ENCODE measurements at regions not wholly inside any gene's neighbourhood (a gene's known extent, or its start where the extent isn't known, plus 50 kb on each side); places are given as distances from the start of the nearest gene placed in this dataset.

DNA sequence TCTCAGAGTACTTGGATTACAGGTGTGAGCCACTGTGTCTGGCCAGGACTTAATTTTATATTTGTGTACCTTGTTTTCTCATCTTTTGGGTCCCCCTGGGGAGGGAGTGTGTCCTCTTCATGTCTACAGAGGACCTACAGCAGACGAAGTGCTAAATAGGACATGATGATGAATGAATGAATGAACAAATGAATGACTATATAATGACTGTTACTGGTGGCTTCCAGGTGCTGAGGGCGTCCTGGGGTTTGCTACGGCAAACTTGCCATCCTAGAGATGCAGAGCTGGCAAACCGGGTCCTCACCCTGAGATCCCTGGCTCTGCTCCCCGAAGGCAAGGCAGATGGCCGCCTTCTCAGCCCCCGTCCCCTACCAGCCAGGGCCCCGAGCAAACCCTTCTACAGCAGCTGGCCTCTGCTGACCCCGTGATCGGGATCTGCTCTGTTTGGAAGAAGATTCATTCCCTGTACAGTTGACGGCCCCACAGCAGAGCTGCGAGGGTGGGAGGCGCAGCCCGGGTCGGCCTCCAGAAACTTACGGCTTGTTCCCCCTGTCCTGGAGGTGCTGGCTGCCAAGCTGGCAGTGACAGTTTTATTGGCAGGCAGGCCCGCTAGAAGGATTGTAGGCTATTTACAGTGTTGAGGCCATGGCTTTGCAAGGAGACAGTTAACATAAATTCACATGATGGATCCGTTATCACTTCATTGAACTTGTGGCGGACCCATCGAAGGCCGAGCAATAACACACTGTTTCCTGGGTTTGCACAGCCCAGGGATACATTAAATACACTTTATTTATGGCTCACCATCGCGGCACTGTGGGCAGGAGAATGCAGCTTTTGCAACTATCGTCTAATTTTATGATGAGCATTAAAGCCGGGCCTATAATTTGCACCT is 197.7 kb upstream of the GSE1 start:
- no peak for DNase-seq

DNA sequence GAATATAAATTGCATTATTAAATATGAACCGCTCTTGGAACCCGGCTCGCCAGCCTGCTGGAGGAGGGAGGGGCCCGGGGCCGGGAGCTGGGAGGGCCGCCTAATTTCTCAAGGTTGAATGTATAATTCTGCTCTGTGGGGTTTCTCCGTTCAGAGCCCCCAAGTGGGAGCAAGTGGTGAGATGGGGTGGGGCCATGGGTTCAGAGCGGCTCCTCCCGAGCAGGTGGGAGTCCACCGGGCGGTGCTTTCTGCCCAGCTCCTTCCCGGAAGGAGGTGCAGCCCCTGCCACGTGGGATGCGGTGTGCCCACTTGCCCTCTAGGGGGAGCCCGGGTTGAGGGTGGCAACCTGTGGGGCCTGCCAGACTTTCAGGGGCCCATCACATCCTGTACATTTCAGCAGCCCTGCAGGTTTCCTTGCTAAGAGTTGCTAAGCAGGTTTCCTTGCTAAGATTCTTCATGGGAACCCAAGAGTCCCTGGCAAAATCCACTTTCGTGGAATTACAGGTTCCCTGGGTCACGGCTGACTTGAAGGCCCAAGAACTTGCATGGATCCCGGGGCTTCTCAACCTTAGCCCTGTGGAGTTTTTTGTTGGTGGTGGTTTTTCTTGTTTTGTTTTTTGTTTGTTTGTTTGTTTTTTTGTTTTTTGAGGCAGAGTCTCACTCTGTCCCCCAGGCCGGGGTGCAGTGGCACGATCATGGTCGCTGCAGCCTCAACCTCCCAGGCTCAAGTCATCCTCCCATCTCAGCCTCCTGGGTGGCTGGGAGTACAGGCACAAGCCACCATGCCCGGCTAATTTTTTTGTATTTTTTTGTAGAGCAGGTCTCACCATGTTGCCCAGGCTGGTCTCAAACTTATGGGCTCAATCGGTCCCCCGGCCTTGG is 196.7 kb upstream of the GSE1 start:
- DNase-seq = no peak

DNA sequence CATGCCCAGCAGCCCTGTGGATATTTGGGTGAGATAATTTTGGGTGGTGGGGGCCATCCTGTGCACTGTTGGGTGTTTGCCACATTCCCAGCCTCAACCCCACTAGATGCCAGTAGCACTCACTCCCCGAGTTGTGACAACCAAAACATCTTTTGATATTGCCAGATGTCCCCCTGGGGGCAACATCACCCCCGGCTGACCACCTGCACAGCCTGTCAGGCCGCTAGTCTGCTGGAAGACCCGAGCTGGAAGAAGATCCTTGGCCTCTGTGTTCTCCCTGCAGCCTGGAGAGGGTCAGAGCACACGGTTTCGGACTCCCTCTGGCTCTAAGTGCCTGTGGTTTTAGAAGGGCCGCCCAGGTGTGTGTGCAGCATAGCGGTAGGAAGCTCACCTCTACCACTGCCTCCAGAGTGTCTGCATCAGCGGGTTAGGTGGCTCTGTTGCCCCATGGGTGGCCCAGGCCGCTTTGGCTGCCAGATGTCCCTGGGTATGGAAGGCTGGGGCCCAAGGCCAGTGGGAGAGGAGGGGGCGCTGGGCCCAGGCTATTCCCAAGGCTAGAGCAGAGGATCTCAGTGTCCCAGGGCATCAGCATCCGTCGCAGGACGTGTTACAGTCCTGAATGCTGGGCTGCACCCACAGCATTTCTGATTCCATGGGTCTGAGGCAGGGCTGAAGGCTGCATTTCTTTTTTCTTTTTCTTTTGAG is 195.8 kb upstream of the GSE1 start:
- no peak for DNase-seq

DNA sequence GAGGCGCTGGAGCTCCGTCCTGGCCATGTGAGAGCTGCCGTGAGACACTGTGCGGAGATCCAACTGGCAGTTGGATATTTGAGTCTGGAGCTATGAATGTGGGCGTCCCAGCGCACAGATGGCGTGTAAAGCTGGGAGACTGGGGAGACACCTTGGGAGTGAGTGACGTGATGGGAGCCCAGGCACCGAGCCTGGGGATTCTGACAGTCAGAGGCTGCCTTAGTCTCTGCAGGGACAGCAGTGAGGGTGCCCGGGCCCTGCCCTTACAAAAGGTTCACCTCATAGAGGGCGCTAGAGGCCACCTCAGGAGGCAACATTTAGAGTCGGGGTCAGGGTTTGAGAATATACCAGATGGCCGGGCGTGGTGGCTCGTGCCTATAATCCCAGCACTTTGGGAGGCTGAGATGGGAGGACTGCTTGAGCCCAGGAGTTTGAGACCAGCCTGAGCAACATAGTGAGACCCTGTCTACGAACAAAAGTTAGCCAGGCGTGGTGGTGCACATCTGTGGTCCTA is 194.1 kb upstream of the GSE1 start:
- no peak for DNase-seq

DNA sequence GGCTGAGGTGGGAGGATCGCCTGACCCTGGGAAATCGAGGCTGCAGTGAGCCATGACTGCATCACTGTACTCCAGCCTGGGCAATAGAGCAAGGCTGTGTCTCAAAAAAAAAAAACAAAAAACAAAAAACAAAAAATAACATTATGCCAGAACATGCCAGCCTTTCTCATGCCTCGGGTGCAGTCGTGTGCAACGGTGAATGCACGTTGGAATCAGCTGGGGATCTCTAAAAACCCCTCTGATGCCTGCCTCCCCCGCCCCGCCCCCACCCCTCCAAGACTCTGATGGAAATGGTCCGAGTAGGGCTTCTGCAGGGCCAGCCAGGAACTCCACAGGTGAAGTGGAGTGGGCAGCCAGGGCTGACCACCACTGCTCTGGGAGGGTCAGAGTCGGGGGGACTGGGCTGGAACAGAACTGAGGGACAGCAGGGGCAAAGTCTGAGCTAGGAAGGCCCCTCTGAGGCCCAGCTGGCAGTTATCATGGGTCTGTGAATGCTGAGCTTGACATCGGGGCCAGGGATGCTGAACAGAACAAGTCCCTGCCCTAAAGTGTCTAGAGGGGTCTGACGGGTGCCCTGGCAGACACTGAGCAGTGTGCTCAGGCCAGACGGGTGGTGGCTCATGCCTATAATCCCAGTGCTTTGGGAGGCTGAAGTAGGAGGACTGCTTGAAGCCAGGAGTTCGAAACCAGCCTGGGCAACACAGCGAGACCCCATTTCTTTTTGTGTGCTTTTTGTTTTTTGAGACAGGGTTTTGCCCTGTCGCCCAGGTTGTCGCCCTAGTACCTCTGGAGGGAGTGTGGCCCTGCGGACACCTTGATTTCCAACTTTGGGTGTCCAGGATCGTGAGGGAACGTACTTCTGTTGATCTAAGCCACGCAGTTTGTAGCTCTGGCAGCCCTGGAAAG is 193.4 kb upstream of the GSE1 start:
- no peak for DNase-seq

DNA sequence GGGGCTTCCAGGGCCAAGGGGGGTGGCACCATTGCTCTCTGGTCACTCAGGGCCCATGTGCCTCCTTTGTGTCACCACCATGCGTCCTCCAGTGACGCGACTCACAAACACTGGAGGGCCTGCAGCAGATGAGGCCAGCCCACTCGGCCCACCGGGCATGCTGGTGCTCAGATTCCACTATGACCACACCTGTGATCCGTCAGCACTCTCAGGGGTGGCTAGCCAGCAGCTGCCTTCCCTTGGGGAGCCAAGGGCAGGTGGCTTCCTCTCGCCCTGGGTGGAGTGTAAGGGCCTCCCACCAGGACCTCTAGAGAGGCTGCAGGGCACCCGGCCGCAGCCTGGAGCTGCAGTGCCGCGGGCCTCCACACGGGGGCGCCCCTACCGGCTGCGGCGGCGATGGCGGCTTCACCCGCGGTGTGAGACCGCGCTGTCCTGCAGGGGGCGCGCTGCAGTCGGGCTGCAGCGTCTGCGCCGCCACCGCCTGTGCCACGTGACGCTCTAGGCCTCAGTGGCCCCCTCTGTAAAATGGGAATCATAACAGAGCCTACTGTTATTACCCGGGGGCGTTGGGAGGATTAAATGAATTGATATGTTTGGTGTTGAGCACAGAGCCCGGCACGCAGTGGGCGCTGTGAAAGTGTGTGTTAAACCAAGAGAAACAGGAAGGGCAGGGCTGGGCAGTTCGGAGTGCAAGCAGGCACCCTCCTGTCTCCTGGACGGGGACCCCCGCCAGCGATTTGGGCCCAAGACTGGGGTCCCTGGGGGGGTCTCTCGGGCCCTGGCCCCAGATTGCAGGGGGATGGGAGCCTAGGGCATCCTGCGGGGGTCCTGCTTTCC is 192.4 kb upstream of the GSE1 start:
- peak in 1 of 2 experiments; percentile 44 for DNase-seq

DNA sequence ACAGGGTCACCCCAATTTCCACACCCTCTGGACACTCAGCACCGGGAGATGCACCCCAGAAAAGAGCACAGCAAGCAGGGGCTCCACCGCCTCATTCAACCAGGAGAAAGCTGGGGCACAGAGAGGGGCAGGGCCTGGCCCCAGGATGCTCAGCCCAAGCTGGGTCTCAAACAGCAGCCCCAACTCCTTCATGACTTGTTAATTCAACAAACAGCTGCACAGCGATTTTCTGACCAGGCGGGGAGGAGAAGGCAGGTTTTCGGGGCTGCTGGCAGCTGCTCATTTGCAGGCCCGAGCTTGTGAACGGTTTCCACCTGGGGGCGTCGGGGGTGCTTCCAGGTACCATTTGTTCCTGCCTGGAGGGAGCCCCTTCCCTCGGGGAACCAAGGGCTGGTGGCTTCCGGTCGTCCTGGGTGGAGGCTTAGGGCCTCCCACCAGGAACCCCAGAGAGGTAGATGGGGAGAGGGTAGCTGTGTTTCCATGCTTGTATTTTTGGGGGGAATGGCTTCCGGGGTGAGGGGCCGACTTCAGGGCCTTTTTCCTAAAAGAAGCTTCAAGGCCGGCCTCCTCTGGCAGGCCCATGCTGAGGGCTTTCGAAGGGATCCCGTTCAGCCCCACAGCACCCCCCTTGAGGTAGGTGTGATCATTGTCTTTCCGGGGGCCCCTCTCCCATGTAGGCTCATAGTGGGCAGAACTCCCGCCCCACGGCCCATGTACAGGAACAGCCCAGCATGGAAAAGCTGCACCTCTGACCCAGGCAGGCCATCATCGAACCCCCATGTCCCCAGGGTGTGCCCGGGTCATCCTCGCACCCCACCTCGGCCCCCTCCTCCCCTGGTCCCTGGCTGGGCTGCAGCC is 191.6 kb upstream of the GSE1 start:
- no peak for DNase-seq

DNA sequence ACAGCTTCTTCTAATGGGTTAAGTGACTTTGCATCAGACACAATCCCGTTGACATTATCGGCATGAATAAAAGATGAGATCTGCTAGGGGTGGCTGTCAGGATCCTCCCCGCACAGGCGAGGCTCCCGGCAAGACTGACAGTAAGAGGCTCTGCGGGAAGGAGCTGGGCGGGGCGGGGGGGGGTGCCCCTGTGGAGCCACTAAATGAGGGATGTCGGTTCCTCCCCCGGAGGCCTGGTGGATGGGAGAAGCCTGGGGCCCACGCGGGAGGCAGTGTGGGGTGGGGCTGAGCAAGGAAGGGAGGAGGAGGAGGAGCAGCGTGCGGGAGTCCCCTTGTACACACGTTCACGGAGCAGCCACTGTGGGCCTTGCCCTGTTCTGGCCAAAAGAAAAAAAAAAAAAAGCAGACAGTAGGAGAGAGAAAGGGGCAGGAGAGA is 190.9 kb upstream of the GSE1 start:
- DNase-seq = peak in 1 of 2 experiments; percentile 40

DNA sequence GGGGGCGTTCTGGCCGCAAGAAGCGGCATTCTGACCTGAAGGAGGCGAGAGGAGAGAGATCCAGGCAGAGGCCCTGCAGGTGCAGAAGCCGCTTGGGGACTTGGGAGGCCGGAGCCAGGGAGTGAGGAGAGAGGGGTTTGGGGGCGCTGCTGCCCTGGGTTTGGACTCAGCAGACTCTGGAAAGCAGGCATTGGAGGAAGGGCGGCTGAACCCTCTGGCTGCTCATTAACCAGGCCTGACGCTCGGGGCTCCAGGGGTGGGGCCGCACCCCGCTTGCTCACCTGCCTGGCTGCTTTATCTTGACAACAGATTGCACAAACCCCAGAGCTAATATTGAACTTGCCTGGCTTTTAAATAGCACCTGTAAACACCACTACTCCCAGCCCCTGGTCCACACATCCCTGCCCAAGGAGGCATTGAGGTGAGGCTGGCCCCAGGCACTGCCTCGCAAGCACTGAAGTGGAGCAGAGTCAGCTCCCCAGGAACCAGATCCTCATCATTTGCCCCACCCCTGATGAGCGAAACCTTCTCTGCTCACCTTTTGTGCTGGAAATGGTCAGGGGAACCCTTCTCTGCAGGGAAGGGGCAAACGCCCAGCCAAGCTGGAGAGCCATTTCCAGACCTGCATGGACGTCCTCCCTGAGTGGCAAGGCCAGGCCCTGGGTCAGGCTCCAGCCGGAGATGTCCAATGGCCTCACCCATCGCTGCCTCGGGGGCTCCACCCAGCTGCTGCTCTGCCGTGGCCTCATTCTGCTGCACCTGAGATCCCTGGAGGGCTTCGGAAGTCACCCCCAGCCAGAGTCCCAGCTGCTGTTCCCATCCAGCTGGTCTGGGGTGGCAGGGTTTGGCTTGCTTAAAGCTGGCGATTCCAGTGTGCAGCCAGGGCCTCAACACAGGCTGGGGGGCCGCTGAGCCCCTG is 190.2 kb upstream of the GSE1 start:
- no peak for DNase-seq

DNA sequence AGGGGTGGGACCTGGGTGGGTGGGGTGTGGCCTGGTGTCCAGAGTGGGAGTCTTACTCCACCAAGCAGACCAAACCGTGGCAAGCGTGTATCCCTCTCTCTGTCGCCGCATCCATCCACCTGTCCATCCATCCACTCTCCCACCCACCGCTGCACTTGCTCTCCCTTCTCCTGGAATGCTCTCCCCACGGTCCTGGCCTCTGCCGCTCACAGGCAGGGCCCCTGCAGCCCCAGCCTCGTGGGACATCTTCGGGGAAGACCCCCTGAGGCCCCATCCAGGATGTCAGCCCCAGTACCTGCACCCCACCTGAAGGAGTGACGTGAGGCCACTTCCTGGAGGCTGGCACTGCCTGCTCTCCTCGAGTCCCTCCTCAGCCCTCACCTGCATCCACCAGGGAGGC is 189.5 kb upstream of the GSE1 start:
- no peak for DNase-seq

DNA sequence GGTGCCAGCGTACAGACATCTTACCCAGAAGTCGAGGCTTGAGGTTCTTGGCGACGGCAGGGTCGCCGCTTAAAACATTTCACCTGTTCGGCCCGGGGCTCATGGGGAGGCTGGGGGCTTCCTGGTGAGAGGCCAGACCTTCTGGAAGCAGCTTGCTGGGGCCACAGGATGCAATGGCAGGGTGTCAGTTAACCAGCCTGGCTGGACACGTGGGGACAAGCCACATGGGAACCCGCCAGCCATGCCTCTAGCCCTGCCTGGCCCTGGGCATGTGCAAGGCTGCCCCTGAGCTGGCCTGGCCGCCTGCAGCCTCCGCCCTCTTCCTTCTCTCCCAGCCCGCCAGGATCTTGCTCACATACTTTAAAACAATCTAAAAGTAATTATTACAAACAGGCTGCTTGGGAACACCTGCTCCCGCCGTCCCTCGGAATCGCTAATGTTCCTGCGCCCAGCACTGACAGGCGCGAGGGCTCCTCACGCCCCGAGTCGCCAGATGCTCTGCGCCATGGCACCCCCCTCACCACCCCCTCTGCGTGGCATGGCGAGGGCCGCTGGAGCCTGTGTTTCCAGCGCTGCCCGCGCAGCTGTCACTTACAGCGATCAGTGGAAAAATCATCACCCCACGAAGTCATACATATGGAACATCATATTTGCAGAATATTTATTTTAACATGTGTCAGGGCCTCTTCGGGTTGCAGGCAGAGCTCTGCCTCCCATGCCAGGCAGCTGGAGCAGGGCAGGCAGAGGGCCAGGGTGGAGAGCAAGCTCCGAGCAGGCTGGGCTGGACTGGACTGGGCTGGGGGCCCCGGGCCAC is 188.7 kb upstream of the GSE1 start:
- no peak for DNase-seq

DNA sequence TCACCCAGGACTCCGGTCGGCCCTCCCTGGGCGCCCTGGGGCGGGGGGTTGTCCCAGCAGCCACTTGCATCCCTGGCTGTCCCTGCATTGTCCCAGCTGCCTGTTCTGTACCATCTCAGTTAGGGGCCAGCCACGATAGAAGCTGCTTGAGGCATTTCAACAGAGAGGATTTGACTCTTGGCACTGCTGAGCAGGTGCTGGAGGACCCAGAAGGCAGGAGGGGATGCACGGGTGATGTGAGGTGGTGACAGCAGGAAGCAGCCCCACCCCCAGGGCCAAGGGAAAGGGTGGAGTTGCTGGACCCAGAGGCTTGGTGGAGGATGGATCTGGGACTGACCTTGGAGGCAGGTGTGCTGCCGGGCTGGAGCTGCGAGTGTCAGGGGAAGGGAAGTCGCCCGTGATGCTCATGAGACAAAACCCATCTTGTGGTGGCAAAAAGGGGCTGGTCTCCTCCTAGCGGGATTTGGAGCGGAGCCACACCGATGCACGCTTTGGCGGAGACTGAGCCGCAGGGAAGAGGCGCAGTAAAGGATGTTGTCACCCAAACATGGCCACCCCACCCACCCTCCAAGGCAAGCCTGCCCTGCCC is 188.0 kb upstream of the GSE1 start:
- peak in 1 of 2 experiments; percentile 51 for DNase-seq

DNA sequence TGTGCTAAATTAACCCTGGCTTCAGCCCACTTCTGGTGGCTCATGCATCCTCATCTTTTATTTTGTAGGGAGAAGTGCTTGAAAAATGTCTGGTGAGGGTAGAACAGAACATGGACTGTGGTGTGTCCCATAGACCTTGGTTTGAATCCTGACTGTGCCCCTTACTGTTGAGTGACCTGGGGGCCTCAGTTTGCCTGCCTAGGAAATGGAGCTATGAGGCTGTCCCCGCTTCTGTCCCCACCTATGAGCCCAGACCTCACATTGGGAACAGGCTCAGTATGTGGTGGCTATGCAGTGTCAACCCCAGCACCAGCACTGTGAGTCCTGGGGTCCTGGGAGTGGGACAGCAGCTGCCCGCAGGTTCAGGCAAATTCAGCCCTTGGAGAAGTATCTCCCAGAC is 186.3 kb upstream of the GSE1 start:
- no peak for DNase-seq

DNA sequence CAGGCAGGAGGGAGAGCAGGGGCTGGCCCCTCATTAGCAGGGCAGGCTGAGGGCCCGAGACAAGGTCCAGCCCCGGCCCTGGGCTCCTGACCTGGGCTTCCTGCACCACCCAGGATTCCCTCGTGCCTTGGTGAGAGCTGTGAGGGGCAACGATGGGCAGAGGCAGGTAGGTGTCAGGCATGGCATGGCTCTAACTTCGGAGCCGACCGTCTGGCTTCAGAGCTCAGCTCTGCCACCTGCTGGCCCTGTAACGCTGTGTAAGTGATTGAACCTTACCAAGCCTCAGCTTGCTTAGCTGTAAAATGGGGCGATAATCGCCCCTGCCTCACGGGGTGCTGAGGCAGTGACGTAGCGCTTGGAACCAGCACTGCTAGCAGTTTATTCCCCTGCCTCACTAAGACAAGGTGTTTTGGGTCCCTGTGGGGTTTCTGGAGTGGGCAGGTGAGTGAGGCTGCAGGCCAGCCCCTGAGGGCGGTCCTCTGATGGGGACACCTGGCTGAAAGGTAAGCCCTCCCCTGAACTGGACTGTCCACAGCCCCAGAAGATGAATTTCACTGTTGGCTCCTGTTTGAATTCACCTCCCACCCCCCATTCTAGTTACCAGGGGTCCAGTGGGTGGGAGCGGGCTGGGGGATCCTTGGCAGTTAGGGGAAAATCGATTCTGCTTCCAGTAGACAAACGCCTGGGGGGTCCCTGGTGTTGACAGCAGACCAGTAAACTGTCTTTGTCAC is 184.8 kb upstream of the GSE1 start:
- DNase-seq = no peak

DNA sequence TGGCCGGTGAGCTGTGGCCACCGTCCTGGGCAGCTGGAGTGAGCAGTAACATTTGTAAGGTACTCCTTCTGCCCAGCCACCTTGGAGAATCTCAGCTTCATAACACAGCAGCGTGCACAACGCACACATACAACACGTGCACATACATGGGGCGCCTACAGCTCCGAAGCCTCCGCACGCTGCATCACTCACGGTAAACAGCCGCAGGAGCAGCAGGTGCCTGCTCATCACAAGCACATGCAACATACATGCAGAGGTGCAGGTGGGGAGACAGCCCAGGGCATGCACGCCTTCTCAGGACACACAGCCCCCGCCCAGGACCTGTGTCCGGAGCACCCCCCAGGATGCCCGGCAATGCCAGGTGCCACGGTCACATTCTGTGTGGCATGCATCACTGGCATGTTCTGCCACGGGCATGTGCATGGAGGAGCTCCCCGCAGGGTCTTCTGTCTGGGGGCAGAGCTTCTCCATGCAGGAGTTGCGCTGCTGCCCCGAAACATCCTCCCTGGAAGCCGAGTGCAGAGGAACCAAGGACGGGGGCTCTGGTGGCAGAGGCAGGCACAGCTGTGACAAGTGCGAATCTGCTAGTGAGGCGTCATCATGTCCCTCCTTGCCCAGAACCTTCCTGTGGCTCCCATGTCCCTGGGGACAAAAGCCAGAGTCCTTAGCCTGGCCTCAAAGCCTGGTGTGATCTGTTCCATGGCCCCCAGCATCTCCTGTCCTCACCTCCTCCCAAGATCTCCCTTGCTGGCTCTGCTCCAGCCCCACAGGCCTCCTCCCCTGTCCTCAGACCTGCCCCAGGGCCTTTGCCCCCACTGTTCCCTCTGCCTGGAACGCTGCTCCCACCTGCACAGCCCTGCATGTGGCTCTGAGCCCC is 184.0 kb upstream of the GSE1 start:
- no peak for DNase-seq
